HCT116 (cell line): ENCODE measurements at regions not wholly inside any gene's neighbourhood (a gene's known extent, or its start where the extent isn't known, plus 50 kb on each side); places are given as distances from the start of the nearest gene placed in this dataset.

ENCODE experiments used
- ATAC-seq: fragments of 200-7000 bp; cut with Tn5 transposase; 2 replicates; pipeline ENCODE4 v1.9.1; 2020; ENCODE audit warnings: mild to moderate bottlenecking, moderate library complexity
- BruUV-seq: library from RNA; stranded (reverse); fragments of 400-500 nt; replicated peaks from 2 replicates; lab custom pipeline; 2021; lab: Mats Ljungman, UMichigan
- CTCF ChIA-PET: fragments of 300-600 bp; sonication (Branson Sonifier 250); formaldehyde crosslinking; loops from one replicate; lab custom pipeline; 2021; ENCODE audit warnings: antibody characterized with exemption; lab: Charles Lee
- POLR2A ChIA-PET: fragments of 300-600, 350-600 bp; sonication (Branson Sonifier 250); formaldehyde crosslinking; loops from one replicate; lab custom pipeline; 2021; ENCODE audit warnings: antibody characterized with exemption; lab: Charles Lee
- RAD21 ChIA-PET, 2 experiments: fragments of 300-600 bp; sonication (Branson Sonifier 250); formaldehyde crosslinking; loops; one replicate each; lab custom pipeline; 2023; ENCODE audit warnings: low total read pairs in 2 of 2; ENCODE audit not compliant: uncharacterized antibody in 2 of 2, unreplicated experiment in 2 of 2, low non-redundant PET in 1 of 2; lab: Charles Lee
- DNase-seq: peaks from one replicate; pipeline ENCODE4 v3.0.0-alpha.2; 2010; ENCODE audit warnings: low read depth, low spot score
- H2AFZ ChIP-seq: fragments of 200-600 bp; shearing (Covaris generic), sonication (generic); 2 replicates; pipeline ENCODE4 v1.6.1; 2017; ENCODE audit warnings: low read depth, mixed run types, mixed read lengths, antibody characterized with exemption, low read length; ENCODE audit not compliant: poor library complexity, severe bottlenecking
- H3K27ac ChIP-seq: 2 replicates; pipeline ENCODE4 v1.5.1; 2012; ENCODE audit warnings: low read depth, low read length
- H3K27me3 ChIP-seq: fragments of 200-600 bp; sonication (generic); 2 replicates; pipeline ENCODE4 v1.6.1; 2016; ENCODE audit warnings: mixed run types, low read length, mixed read lengths; ENCODE audit not compliant: insufficient read depth
- H3K36me3 ChIP-seq, 2 experiments: fragments of 200-500 bp in 1 of 2; fragments of 200-600 bp in 1 of 2; sonication (Bioruptor generic) in 1 of 2; sonication (generic) in 1 of 2; 2 replicates each; pipeline versions ENCODE4 v1.5.1 to v1.6.1; 2014 to 2016; ENCODE audit warnings: low read length in 2 of 2, inconsistent platforms in 1 of 2, mixed read lengths in 1 of 2, mixed run types in 1 of 2; ENCODE audit not compliant: insufficient read depth in 2 of 2, control insufficient read depth in 1 of 2
- H3K4me1 ChIP-seq, 2 experiments: fragments of 200-600 bp in 1 of 2; sonication (generic) in 1 of 2; 2 replicates each; pipeline versions ENCODE4 v1.5.1 to v1.6.1; 2012 to 2017; ENCODE audit warnings: low read length in 2 of 2, inconsistent platforms in 1 of 2, mild to moderate bottlenecking in 1 of 2, mixed read lengths in 1 of 2, mixed run types in 1 of 2, moderate library complexity in 1 of 2; ENCODE audit not compliant: insufficient read depth in 2 of 2, control insufficient read depth in 1 of 2
- H3K4me2 ChIP-seq: fragments of 200-600 bp; sonication (generic); 2 replicates; pipeline ENCODE4 v1.6.1; 2017; ENCODE audit warnings: mixed run types, low read length, mixed read lengths
- H3K4me3 ChIP-seq, 2 experiments: fragments of 200-600 bp in 1 of 2; sonication (generic) in 1 of 2; replicated peaks in 1 of 2; 2 replicates each; pipeline ENCODE4 v1.5.1; 2011 to 2016; ENCODE audit warnings: low read length in 2 of 2, control low read depth in 1 of 2, low read depth in 1 of 2, mild to moderate bottlenecking in 1 of 2, mixed read lengths in 1 of 2, mixed run types in 1 of 2
- H3K79me2 ChIP-seq: fragments of 200-600 bp; sonication (generic); 2 replicates; pipeline ENCODE4 v1.6.1; 2017; ENCODE audit warnings: mild to moderate bottlenecking, mixed run types, low read length, moderate library complexity, mixed read lengths; ENCODE audit not compliant: insufficient read depth
- H3K9ac ChIP-seq: fragments of 200-600 bp; sonication (generic); 2 replicates; pipeline ENCODE4 v1.6.1; 2016; ENCODE audit warnings: low read length, mixed read lengths
- H3K9me2 ChIP-seq: fragments of 200-600 bp; sonication (generic), shearing (Covaris generic); 2 replicates; pipeline ENCODE4 v1.6.1; 2017; ENCODE audit warnings: mixed run types, mild to moderate bottlenecking, moderate library complexity; ENCODE audit not compliant: insufficient read depth
- H3K9me3 ChIP-seq, 2 experiments: fragments of 200-500 bp in 1 of 2; fragments of 200-600 bp in 1 of 2; sonication (Bioruptor generic) in 1 of 2; sonication (generic) in 1 of 2; 2 replicates each; pipeline ENCODE4 v1.6.1; 2014 to 2017; ENCODE audit warnings: low read length in 2 of 2, mixed read lengths in 2 of 2, inconsistent platforms in 1 of 2, low read depth in 1 of 2, mild to moderate bottlenecking in 1 of 2, mixed run types in 1 of 2, moderate library complexity in 1 of 2; ENCODE audit not compliant: control insufficient read depth in 1 of 2, insufficient read depth in 1 of 2
- H4K20me1 ChIP-seq: fragments of 200-600 bp; sonication (generic), shearing (Covaris generic); 2 replicates; pipeline ENCODE4 v1.6.1; 2017; ENCODE audit warnings: mixed run types, mild to moderate bottlenecking, moderate library complexity; ENCODE audit not compliant: insufficient read depth
- CBX3 ChIP-seq: IDR thresholded peaks from 2 replicates; pipeline ENCODE4 v1.6.1; 2012; ENCODE audit warnings: low read depth
- CEBPB ChIP-seq: IDR thresholded peaks from 2 replicates; pipeline ENCODE4 v1.6.1; 2012; ENCODE audit warnings: low read depth
- EGR1 ChIP-seq: IDR thresholded peaks from 2 replicates; pipeline ENCODE4 v1.6.1; 2012; ENCODE audit warnings: low read depth
- EZH2 ChIP-seq: fragments of 200-600 bp; sonication (generic); IDR thresholded peaks from 2 replicates; pipeline ENCODE4 v1.6.1; 2017; ENCODE audit warnings: antibody characterized with exemption, mixed run types
- EZH2phosphoT487 ChIP-seq: fragments of 200-600 bp; IDR thresholded peaks from 2 replicates; pipeline ENCODE4 v1.6.1; 2018; ENCODE audit warnings: antibody characterized with exemption, borderline replicate concordance
- JUND ChIP-seq: IDR thresholded peaks from 2 replicates; pipeline ENCODE4 v1.6.1; 2012
- POLR2A ChIP-seq: IDR thresholded peaks from 2 replicates; pipeline ENCODE4 v1.7.0; 2011; ENCODE audit warnings: borderline replicate concordance; ENCODE audit not compliant: insufficient read depth, insufficient read length; ENCODE audit errors: extremely low read depth
- RAD21 ChIP-seq: IDR thresholded peaks from 2 replicates; pipeline ENCODE4 v1.6.1; 2012; ENCODE audit warnings: low read depth, mild to moderate bottlenecking
- SIN3A ChIP-seq: IDR thresholded peaks from 2 replicates; pipeline ENCODE4 v1.6.1; 2012; ENCODE audit warnings: low read depth
- intact Hi-C: fragments of 100-400 bp; cut with micrococcal nuclease; formaldehyde crosslinking; loops from 2 replicates; pipeline ENCODE4 v1.10.0; 2022
- TF ChIP-seq, protein P1 (sequence below), 3 experiments: fragments of 200-600 bp in 1 of 3; sonication (generic) in 1 of 3; IDR thresholded peaks in 2 of 3; conservative IDR thresholded peaks in 1 of 3; 2 replicates each; pipeline ENCODE4 v1.5.1; 2012 to 2017; ENCODE audit warnings: low read depth in 2 of 3, low read length in 2 of 3, antibody characterized with exemption in 1 of 3, borderline replicate concordance in 1 of 3, control low read depth in 1 of 3, mild to moderate bottlenecking in 1 of 3, mixed read lengths in 1 of 3, mixed run types in 1 of 3, moderate library complexity in 1 of 3; ENCODE audit not compliant: insufficient read depth in 1 of 3
- TF ChIP-seq, protein P2 (sequence below): IDR thresholded peaks from 2 replicates; pipeline ENCODE4 v1.6.1; 2012
- TF ChIP-seq, protein P3 (sequence below): IDR thresholded peaks from 2 replicates; pipeline ENCODE4 v1.6.1; 2012

DNA sequence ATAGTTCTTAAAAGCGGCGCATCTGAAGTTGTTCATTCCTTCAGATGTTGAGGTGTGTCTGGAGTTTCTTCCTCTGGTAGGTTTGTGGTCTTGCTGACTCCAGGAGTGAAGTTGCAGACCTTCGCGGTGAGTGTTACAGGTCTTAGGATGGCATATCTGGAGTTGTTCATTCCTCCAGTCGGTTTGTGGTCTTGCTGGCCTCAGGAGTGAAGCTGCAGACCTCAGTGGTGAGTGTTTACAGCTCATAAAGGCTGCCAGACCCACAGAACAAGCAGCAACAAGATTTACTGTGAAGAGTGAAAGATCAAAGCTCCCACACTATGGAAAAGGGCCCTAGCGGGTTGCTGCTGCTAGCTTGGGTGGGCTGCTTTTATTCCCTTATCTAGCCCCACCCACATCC lies 201.7 kb upstream of the PDGFD start (continued):
- TF ChIP-seq POLR2A (no peak), CEBPB (no peak), EGR1 (no peak), EZH2 (no peak), CBX3 (no peak), JUND (no peak)
- TF ChIP-seq, protein P1, sequence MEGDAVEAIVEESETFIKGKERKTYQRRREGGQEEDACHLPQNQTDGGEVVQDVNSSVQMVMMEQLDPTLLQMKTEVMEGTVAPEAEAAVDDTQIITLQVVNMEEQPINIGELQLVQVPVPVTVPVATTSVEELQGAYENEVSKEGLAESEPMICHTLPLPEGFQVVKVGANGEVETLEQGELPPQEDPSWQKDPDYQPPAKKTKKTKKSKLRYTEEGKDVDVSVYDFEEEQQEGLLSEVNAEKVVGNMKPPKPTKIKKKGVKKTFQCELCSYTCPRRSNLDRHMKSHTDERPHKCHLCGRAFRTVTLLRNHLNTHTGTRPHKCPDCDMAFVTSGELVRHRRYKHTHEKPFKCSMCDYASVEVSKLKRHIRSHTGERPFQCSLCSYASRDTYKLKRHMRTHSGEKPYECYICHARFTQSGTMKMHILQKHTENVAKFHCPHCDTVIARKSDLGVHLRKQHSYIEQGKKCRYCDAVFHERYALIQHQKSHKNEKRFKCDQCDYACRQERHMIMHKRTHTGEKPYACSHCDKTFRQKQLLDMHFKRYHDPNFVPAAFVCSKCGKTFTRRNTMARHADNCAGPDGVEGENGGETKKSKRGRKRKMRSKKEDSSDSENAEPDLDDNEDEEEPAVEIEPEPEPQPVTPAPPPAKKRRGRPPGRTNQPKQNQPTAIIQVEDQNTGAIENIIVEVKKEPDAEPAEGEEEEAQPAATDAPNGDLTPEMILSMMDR (IDR thresholded peaks at IDR 0.05 in 2 of 3, conservative IDR thresholded peaks at IDR 0.05 in 1 of 3; ENCODE audit: borderline replicate concordance in 1 of 3, insufficient read depth in 1 of 3, low read depth in 2 of 3, low read length in 2 of 3): no peak

DNA sequence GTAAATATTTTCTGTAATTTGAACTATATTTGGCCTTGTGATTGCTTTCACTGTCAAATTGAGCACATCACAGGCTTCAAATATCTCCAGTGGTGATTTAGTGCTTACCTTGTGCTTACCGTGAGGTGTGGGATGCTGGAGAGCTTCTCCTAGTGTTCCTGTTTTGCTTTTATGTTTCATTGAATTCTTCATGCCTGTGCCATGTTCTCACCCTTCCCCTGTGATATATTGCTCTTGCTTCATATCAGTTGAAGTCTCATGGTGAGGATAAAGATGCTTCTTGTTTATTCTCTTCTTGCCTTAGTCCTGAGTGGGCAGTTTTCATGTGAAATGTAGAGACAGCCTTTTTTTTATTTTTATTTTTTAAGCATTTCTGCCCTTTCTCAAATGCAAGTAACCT lies 198.0 kb upstream of the PDGFD start:
- Histone ChIP-seq H3K79me2 (no peaks in the 10 kb centered on the region), H3K9me3 (no peaks in the 10 kb centered on the region), H3K4me3 (no peak overlapping the region), H3K9ac (no peak overlapping the region), H3K36me3 (no peaks in the 10 kb centered on the region), H3K27me3 (no peaks in the 10 kb centered on the region), H3K27ac (no peak overlapping the region), H3K4me1 (no peaks in the 10 kb centered on the region), H3K4me2 (no peak overlapping the region), H3K9me2 (no peaks in the 10 kb centered on the region), H4K20me1 (no peaks in the 10 kb centered on the region), H2AFZ (no peak overlapping the region)
- no peak for ATAC-seq
- TF ChIP-seq, protein P2, sequence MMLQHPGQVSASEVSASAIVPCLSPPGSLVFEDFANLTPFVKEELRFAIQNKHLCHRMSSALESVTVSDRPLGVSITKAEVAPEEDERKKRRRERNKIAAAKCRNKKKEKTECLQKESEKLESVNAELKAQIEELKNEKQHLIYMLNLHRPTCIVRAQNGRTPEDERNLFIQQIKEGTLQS: no peak
- TF ChIP-seq EZH2 (no peak), RAD21 (no peak), SIN3A (no peak), EZH2phosphoT487 (no peak)
- TF ChIP-seq, protein P1 (IDR thresholded peaks at IDR 0.05 in 2 of 3, conservative IDR thresholded peaks at IDR 0.05 in 1 of 3; ENCODE audit: borderline replicate concordance in 1 of 3, insufficient read depth in 1 of 3, low read depth in 2 of 3, low read length in 2 of 3): no peak
- TF ChIP-seq, protein P3, sequence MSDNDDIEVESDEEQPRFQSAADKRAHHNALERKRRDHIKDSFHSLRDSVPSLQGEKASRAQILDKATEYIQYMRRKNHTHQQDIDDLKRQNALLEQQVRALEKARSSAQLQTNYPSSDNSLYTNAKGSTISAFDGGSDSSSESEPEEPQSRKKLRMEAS: no peak
- intact Hi-C loops: no loop called here
- DNase-seq: no peak
- ChIA-PET CTCF (no interaction called here), RAD21 (no interaction called here), POLR2A (no interaction called here)
- BruUV-seq: no TSS peak
